H1 (cell line): ENCODE measurements at regions not wholly inside any gene's neighbourhood (a gene's known extent, or its start where the extent isn't known, plus 50 kb on each side); places are given as distances from the start of the nearest gene placed in this dataset.

ENCODE experiments used
- CHD1 ChIP-seq: IDR thresholded peaks from 2 replicates; pipeline ENCODE4 v1.6.1; 2012; ENCODE audit warnings: low read depth, low read length, improper control_type of control experiment
- EGR1 ChIP-seq: IDR thresholded peaks from 2 replicates; pipeline ENCODE4 v1.6.1; 2011; ENCODE audit warnings: low read depth, low read length, borderline replicate concordance
- EZH2 ChIP-seq: fragments of 200-600 bp; sonication (generic); IDR thresholded peaks from 2 replicates; pipeline ENCODE4 v1.7.1; 2012; ENCODE audit warnings: low read depth, mild to moderate bottlenecking, moderate library complexity, low read length, inconsistent platforms; ENCODE audit not compliant: severe bottlenecking
- GABPA ChIP-seq: IDR thresholded peaks from 2 replicates; pipeline ENCODE4 v1.6.1; 2011; ENCODE audit warnings: mild to moderate bottlenecking, low read length, moderate library complexity, borderline replicate concordance; ENCODE audit not compliant: insufficient read depth
- POLR2AphosphoS5 ChIP-seq: IDR thresholded peaks from 2 replicates; pipeline ENCODE4 v1.6.1; 2011; ENCODE audit warnings: low read depth, low read length
- POU5F1 ChIP-seq: IDR thresholded peaks from 2 replicates; pipeline ENCODE4 v1.6.1; 2011; ENCODE audit warnings: low read depth, mild to moderate bottlenecking, low read length, moderate library complexity
- RXRA ChIP-seq: IDR thresholded peaks from 2 replicates; pipeline ENCODE4 v1.6.1; 2011; ENCODE audit warnings: low read depth, mild to moderate bottlenecking, low read length, moderate library complexity; ENCODE audit not compliant: insufficient read depth
- TAF7 ChIP-seq: optimal IDR thresholded peaks from 2 replicates; pipeline ENCODE3; 2011; ENCODE audit warnings: low read depth, mild to moderate bottlenecking, inconsistent platforms, low read length, moderate library complexity, borderline replicate concordance
- TF ChIP-seq, protein P1 (sequence below): fragments of 300-600 bp; sonication (generic); IDR thresholded peaks from 2 replicates; pipeline ENCODE4 v1.7.1; 2012; ENCODE audit warnings: low read length, moderate library complexity, mild to moderate bottlenecking, inconsistent platforms; ENCODE audit not compliant: insufficient replicate concordance

DNA sequence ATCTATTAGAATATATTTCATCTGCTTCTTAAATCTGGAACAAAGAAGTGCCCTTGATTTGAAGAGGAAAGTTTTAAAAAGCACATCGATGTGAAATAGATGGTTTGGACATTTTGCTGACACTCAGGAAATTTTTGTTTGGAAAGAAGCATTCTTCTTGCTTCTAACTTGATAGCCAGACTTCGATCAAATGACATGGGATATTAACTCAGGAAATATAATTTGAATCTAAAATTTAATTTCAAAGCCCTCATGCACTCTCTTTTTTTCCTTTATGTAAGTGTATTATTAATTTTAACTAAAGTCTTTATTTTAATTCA lies 761.2 kb downstream of the VGLL3 start (continued):
- TF ChIP-seq, protein P1, sequence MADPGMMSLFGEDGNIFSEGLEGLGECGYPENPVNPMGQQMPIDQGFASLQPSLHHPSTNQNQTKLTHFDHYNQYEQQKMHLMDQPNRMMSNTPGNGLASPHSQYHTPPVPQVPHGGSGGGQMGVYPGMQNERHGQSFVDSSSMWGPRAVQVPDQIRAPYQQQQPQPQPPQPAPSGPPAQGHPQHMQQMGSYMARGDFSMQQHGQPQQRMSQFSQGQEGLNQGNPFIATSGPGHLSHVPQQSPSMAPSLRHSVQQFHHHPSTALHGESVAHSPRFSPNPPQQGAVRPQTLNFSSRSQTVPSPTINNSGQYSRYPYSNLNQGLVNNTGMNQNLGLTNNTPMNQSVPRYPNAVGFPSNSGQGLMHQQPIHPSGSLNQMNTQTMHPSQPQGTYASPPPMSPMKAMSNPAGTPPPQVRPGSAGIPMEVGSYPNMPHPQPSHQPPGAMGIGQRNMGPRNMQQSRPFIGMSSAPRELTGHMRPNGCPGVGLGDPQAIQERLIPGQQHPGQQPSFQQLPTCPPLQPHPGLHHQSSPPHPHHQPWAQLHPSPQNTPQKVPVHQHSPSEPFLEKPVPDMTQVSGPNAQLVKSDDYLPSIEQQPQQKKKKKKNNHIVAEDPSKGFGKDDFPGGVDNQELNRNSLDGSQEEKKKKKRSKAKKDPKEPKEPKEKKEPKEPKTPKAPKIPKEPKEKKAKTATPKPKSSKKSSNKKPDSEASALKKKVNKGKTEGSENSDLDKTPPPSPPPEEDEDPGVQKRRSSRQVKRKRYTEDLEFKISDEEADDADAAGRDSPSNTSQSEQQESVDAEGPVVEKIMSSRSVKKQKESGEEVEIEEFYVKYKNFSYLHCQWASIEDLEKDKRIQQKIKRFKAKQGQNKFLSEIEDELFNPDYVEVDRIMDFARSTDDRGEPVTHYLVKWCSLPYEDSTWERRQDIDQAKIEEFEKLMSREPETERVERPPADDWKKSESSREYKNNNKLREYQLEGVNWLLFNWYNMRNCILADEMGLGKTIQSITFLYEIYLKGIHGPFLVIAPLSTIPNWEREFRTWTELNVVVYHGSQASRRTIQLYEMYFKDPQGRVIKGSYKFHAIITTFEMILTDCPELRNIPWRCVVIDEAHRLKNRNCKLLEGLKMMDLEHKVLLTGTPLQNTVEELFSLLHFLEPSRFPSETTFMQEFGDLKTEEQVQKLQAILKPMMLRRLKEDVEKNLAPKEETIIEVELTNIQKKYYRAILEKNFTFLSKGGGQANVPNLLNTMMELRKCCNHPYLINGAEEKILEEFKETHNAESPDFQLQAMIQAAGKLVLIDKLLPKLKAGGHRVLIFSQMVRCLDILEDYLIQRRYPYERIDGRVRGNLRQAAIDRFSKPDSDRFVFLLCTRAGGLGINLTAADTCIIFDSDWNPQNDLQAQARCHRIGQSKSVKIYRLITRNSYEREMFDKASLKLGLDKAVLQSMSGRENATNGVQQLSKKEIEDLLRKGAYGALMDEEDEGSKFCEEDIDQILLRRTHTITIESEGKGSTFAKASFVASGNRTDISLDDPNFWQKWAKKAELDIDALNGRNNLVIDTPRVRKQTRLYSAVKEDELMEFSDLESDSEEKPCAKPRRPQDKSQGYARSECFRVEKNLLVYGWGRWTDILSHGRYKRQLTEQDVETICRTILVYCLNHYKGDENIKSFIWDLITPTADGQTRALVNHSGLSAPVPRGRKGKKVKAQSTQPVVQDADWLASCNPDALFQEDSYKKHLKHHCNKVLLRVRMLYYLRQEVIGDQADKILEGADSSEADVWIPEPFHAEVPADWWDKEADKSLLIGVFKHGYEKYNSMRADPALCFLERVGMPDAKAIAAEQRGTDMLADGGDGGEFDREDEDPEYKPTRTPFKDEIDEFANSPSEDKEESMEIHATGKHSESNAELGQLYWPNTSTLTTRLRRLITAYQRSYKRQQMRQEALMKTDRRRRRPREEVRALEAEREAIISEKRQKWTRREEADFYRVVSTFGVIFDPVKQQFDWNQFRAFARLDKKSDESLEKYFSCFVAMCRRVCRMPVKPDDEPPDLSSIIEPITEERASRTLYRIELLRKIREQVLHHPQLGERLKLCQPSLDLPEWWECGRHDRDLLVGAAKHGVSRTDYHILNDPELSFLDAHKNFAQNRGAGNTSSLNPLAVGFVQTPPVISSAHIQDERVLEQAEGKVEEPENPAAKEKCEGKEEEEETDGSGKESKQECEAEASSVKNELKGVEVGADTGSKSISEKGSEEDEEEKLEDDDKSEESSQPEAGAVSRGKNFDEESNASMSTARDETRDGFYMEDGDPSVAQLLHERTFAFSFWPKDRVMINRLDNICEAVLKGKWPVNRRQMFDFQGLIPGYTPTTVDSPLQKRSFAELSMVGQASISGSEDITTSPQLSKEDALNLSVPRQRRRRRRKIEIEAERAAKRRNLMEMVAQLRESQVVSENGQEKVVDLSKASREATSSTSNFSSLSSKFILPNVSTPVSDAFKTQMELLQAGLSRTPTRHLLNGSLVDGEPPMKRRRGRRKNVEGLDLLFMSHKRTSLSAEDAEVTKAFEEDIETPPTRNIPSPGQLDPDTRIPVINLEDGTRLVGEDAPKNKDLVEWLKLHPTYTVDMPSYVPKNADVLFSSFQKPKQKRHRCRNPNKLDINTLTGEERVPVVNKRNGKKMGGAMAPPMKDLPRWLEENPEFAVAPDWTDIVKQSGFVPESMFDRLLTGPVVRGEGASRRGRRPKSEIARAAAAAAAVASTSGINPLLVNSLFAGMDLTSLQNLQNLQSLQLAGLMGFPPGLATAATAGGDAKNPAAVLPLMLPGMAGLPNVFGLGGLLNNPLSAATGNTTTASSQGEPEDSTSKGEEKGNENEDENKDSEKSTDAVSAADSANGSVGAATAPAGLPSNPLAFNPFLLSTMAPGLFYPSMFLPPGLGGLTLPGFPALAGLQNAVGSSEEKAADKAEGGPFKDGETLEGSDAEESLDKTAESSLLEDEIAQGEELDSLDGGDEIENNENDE = no peak
- TF ChIP-seq EZH2 (no peak), GABPA (no peak), POU5F1 (no peak), RXRA (no peak), POLR2AphosphoS5 (no peak), TAF7 (no peak), CHD1 (no peak), EGR1 (no peak)
